ENCODE measurements at regions not wholly inside any gene's neighbourhood (a gene's known extent, or its start where the extent isn't known, plus 50 kb on each side); places are given as distances from the start of the nearest gene placed in this dataset.
A peak's percentile ranks its signal among the peaks of the same experiment; 100 is the strongest.

- DNase-seq (ENCODE audit: low read depth in 2 of 2) = no peak
- TF ChIP-seq CTCF (IDR thresholded peaks at IDR 0.05; ENCODE audit: low read depth, low read length) = no peak
- no peak overlapping the region for H3K4me3 ChIP-seq (replicated peaks in 1 of 2; ENCODE audit: low read depth in 2 of 2, low read length in 2 of 2)
Observed at GRCh38 chr13:97848886-97849285, 104.6 kb upstream of the IPO5 start.

GRCh38 chr13:97849305-97849704 lies 104.2 kb upstream of the IPO5 start:
- TF ChIP-seq CTCF (IDR thresholded peaks at IDR 0.05; ENCODE audit: low read depth, low read length) = peak; percentile 47
- no peak overlapping the region for H3K4me3 ChIP-seq (replicated peaks in 1 of 2; ENCODE audit: low read depth in 2 of 2, low read length in 2 of 2)
- peak; percentile 43 to 62 for DNase-seq (ENCODE audit: low read depth in 2 of 2)

GRCh38 chr13:97851269-97851668 lies 102.2 kb upstream of the IPO5 start:
- no peak for DNase-seq (ENCODE audit: low read depth in 2 of 2)
- H3K4me3 ChIP-seq (replicated peaks in 1 of 2; ENCODE audit: low read depth in 2 of 2, low read length in 2 of 2) = no peak overlapping the region
- no peak for TF ChIP-seq CTCF (IDR thresholded peaks at IDR 0.05; ENCODE audit: low read depth, low read length)

- no peak overlapping the region for H3K4me3 ChIP-seq (replicated peaks in 1 of 2; ENCODE audit: low read depth in 2 of 2, low read length in 2 of 2)
- no peak for TF ChIP-seq CTCF (IDR thresholded peaks at IDR 0.05; ENCODE audit: low read depth, low read length)
- DNase-seq (ENCODE audit: low read depth in 2 of 2) = no peak
Observed at GRCh38 chr13:97852181-97852874, 101.1 kb upstream of the IPO5 start.

- DNase-seq (ENCODE audit: low read depth in 2 of 2) = peak in 1 of 2 donors; percentile 62
- H3K4me3 ChIP-seq (replicated peaks in 1 of 2; ENCODE audit: low read depth in 2 of 2, low read length in 2 of 2) = no peak overlapping the region
- TF ChIP-seq CTCF (IDR thresholded peaks at IDR 0.05; ENCODE audit: low read depth, low read length) = no peak
Observed at GRCh38 chr13:97853550-97853949, 99.9 kb upstream of the IPO5 start.

GRCh38 chr13:97855570-97856303 lies 97.7 kb upstream of the IPO5 start:
- H3K4me3 ChIP-seq (replicated peaks in 1 of 2; ENCODE audit: low read depth in 2 of 2, low read length in 2 of 2) = no peak overlapping the region
- DNase-seq (ENCODE audit: low read depth in 2 of 2) = peak; percentile 89 to 93
- peak; percentile 74 for TF ChIP-seq CTCF (IDR thresholded peaks at IDR 0.05; ENCODE audit: low read depth, low read length)
